Left lung (tissue), 4 donors: ENCODE measurements at regions not wholly inside any gene's neighbourhood (a gene's known extent, or its start where the extent isn't known, plus 50 kb on each side); places are given as distances from the start of the nearest gene placed in this dataset.

Experiments
- ATAC-seq: fragments of 200-7000 bp; cut with Tn5 transposase; one replicate; pipeline ENCODE4 v1.9.1; 2020; ENCODE audit warnings: moderate library complexity
- DNase-seq, 4 donors: peaks; one replicate each; pipeline ENCODE4 v3.0.0-alpha.2; 2013 to 2020
- H3K27ac ChIP-seq, 2 donors: fragments of 200-600 bp; sonication (generic) in 1 of 2; one replicate each; pipeline versions ENCODE4 v1.5.0 to v1.8.0; 2020 to 2021
- H3K27me3 ChIP-seq, 2 donors: fragments of 200-600 bp; sonication (generic) in 1 of 2; one replicate each; pipeline versions ENCODE4 v1.5.0 to v1.8.0; 2020 to 2021
- H3K36me3 ChIP-seq, 2 donors: fragments of 200-600 bp; sonication (generic) in 1 of 2; one replicate each; pipeline versions ENCODE4 v1.5.0 to v1.8.0; 2020 to 2021
- H3K4me1 ChIP-seq, 2 donors: fragments of 200-600 bp; one replicate each; pipeline ENCODE4 v1.8.0; 2021
- H3K4me3 ChIP-seq, 2 donors: fragments of 200-600 bp; sonication (generic) in 1 of 2; one replicate each; pipeline versions ENCODE4 v1.5.0 to v1.8.0; 2020 to 2021; ENCODE audit warnings: mild to moderate bottlenecking in 1 of 2
- H3K9me3 ChIP-seq, 2 donors: fragments of 200-600 bp; sonication (generic) in 1 of 2; one replicate each; pipeline versions ENCODE4 v1.5.0 to v1.8.0; 2020 to 2021
- intact Hi-C, 2 donors: fragments of 100-400 bp; cut with DNase I; formaldehyde crosslinking; loops; one replicate each; pipeline versions ENCODE4 v1.11.2 to v1.14.2; 2022
- TF ChIP-seq, protein P1 (sequence below), 2 donors: fragments of 200-600 bp; sonication (generic) in 1 of 2; IDR thresholded peaks; one replicate each; pipeline versions ENCODE4 v1.5.0 to v1.8.0; 2021; ENCODE audit warnings: antibody characterized with exemption in 2 of 2
- donor health status: DM: no; HTN: yes; CAD: no.
- donor health status: DM: no; HTN: no; CAD: no.

GRCh38 chr10:128952856-128953255 is 514.2 kb upstream of the MGMT start:
- Histone ChIP-seq H3K36me3 (no peaks in the 10 kb centered on the region), H3K27ac (no peak overlapping the region), H3K9me3 (no peaks in the 10 kb centered on the region), H3K27me3 (no peaks in the 10 kb centered on the region), H3K4me1 (no peaks in the 10 kb centered on the region), H3K4me3 (no peak overlapping the region)
- TF ChIP-seq, protein P1, sequence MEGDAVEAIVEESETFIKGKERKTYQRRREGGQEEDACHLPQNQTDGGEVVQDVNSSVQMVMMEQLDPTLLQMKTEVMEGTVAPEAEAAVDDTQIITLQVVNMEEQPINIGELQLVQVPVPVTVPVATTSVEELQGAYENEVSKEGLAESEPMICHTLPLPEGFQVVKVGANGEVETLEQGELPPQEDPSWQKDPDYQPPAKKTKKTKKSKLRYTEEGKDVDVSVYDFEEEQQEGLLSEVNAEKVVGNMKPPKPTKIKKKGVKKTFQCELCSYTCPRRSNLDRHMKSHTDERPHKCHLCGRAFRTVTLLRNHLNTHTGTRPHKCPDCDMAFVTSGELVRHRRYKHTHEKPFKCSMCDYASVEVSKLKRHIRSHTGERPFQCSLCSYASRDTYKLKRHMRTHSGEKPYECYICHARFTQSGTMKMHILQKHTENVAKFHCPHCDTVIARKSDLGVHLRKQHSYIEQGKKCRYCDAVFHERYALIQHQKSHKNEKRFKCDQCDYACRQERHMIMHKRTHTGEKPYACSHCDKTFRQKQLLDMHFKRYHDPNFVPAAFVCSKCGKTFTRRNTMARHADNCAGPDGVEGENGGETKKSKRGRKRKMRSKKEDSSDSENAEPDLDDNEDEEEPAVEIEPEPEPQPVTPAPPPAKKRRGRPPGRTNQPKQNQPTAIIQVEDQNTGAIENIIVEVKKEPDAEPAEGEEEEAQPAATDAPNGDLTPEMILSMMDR (IDR thresholded peaks at IDR 0.05): no peak
- DNase-seq (no peak), ATAC-seq (no peak)
- intact Hi-C loops: no loop called here

GRCh38 chr10:128956149-128956548 is 510.9 kb upstream of the MGMT start:
- DNase-seq (no peak), ATAC-seq (no peak)
- Histone ChIP-seq H3K9me3 (no peaks in the 10 kb centered on the region), H3K27ac (no peak overlapping the region), H3K36me3 (no peaks in the 10 kb centered on the region), H3K4me3 (no peak overlapping the region), H3K4me1 (no peaks in the 10 kb centered on the region), H3K27me3 (peaks cover 0 to 2% of the 10 kb centered on the region in 2 donors)
- intact Hi-C loops: no loop called here
- TF ChIP-seq, protein P1 (IDR thresholded peaks at IDR 0.05): no peak

- DNase-seq (no peak), ATAC-seq (no peak)
- Histone ChIP-seq H3K36me3 (no peaks in the 10 kb centered on the region), H3K27me3 (peaks cover 0 to 13% of the 10 kb centered on the region in 2 donors), H3K27ac (no peak overlapping the region), H3K4me3 (no peak overlapping the region), H3K4me1 (no peaks in the 10 kb centered on the region), H3K9me3 (no peaks in the 10 kb centered on the region)
- TF ChIP-seq, protein P1 (IDR thresholded peaks at IDR 0.05): no peak
- intact Hi-C loops: no loop called here
Observed at GRCh38 chr10:128957221-128957620, 509.8 kb upstream of the MGMT start.

- Histone ChIP-seq H3K27ac (no peak overlapping the region), H3K27me3 (peaks cover 0 to 16% of the 10 kb centered on the region in 2 donors), H3K4me1 (no peaks in the 10 kb centered on the region), H3K9me3 (no peaks in the 10 kb centered on the region), H3K4me3 (no peak overlapping the region), H3K36me3 (no peaks in the 10 kb centered on the region)
- ATAC-seq (no peak), DNase-seq (no peak)
- TF ChIP-seq, protein P1 (IDR thresholded peaks at IDR 0.05): no peak
- intact Hi-C loops: no loop called here
Observed at GRCh38 chr10:128958834-128959690, 508.0 kb upstream of the MGMT start.

DNA sequence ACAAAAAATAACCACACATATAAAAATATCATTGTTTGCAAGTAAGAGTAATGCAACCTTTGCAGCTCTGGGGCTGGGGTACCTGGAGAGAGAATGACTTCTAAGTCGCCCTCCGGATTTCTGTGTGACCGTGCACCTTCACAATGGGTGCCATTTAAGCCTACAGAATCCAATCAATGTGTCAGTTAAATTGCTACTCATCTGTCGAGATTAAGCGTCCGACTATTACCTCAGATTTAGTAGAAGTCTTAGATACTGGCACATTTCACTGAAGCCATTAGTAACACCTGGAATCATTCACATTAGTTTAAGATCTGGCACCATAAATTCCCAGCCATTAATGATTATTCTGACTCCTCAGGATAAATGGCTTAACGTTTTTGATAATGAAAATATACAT is 507.3 kb upstream of the MGMT start:
- no peak overlapping the region for H3K4me3 ChIP-seq
- ATAC-seq: no peak

More for the DNA sequence above, 507.3 kb upstream of the MGMT start:
- Histone ChIP-seq H3K27me3 (peaks cover 0 to 16% of the 10 kb centered on the region in 2 donors), H3K4me1 (no peaks in the 10 kb centered on the region), H3K27ac (no peak overlapping the region), H3K36me3 (no peaks in the 10 kb centered on the region), H3K9me3 (no peaks in the 10 kb centered on the region)
- intact Hi-C loops: no loop called here
- TF ChIP-seq, protein P1 (IDR thresholded peaks at IDR 0.05): no peak
- no peak for DNase-seq
